SK-N-SH (cell line): ENCODE measurements at regions not wholly inside any gene's neighbourhood (a gene's known extent, or its start where the extent isn't known, plus 50 kb on each side); places are given as distances from the start of the nearest gene placed in this dataset.

ENCODE experiments used
- EZH2phosphoT487 ChIP-seq: fragments of 200-600 bp; sonication (generic); IDR thresholded peaks from 2 replicates; pipeline ENCODE4 v1.6.1; 2017; ENCODE audit warnings: low read depth, mixed run types, mild to moderate bottlenecking, antibody characterized with exemption, moderate library complexity, borderline replicate concordance
- FOXM1 ChIP-seq: IDR thresholded peaks from 2 replicates; pipeline ENCODE4 v1.4.0; 2012; ENCODE audit warnings: low read depth, mild to moderate bottlenecking
- MXI1 ChIP-seq: IDR thresholded peaks from 2 replicates; pipeline ENCODE4 v1.6.1; 2012; ENCODE audit warnings: mild to moderate bottlenecking, low read depth, low read length, improper control_type of control experiment
- NRF1 ChIP-seq: IDR thresholded peaks from 2 replicates; pipeline ENCODE4 v1.6.1; 2012; ENCODE audit warnings: low read depth, mild to moderate bottlenecking, low read length
- POLR2AphosphoS5 ChIP-seq: IDR thresholded peaks from 2 replicates; pipeline ENCODE4 v1.6.1; 2012; ENCODE audit warnings: low read depth, low read length
- SMC3 ChIP-seq: IDR thresholded peaks from 2 replicates; pipeline ENCODE4 v1.6.1; 2012; ENCODE audit warnings: low read depth, low read length, improper control_type of control experiment
- TAF1 ChIP-seq: IDR thresholded peaks from 2 replicates; pipeline ENCODE4 v1.6.1; 2012; ENCODE audit warnings: low read depth, mild to moderate bottlenecking, low read length, moderate library complexity, borderline replicate concordance
- TCF12 ChIP-seq: IDR thresholded peaks from 2 replicates; pipeline ENCODE4 v1.4.0; 2012
- TEAD4 ChIP-seq: IDR thresholded peaks from 2 replicates; pipeline ENCODE4 v1.4.0; 2012; ENCODE audit warnings: mild to moderate bottlenecking, borderline replicate concordance; ENCODE audit not compliant: insufficient read depth
- TF ChIP-seq, protein P1 (sequence below): IDR thresholded peaks from 2 replicates; pipeline ENCODE4 v1.4.0; 2012; ENCODE audit warnings: low read depth
- TF ChIP-seq, protein P2 (sequence below): fragments of 200-600 bp; sonication (generic); IDR thresholded peaks from 2 replicates; pipeline ENCODE4 v1.6.1; 2017; ENCODE audit warnings: antibody characterized with exemption, mild to moderate bottlenecking, moderate library complexity
- TF ChIP-seq, protein P3 (sequence below): IDR thresholded peaks from 2 replicates; pipeline ENCODE4 v1.4.0; 2012; ENCODE audit warnings: low read depth, borderline replicate concordance

DNA sequence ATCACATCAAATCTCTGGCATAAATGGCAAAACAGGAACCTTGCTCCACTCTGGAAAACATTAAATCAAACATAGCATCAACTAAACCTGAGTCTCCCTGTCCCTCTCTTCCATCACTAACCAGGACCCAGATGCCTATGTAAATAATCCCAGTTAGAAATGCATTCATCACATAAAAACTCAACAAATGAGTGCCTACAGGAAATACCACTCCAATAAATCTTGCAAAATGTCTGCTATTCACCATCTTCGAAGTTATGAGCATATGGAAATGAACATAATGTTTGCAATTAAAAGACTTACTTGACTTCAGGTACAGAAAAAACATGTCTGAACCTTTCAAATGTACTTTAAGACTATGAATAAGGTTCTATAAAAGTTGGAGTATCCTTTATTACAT lies 425.0 kb downstream of the CDH11 start:
- TF ChIP-seq MXI1, result no peak
- no peak for TF ChIP-seq EZH2phosphoT487
- TF ChIP-seq, protein P1, sequence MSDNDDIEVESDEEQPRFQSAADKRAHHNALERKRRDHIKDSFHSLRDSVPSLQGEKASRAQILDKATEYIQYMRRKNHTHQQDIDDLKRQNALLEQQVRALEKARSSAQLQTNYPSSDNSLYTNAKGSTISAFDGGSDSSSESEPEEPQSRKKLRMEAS, result no peak
- no peak for TF ChIP-seq SMC3
- TF ChIP-seq, protein P2, sequence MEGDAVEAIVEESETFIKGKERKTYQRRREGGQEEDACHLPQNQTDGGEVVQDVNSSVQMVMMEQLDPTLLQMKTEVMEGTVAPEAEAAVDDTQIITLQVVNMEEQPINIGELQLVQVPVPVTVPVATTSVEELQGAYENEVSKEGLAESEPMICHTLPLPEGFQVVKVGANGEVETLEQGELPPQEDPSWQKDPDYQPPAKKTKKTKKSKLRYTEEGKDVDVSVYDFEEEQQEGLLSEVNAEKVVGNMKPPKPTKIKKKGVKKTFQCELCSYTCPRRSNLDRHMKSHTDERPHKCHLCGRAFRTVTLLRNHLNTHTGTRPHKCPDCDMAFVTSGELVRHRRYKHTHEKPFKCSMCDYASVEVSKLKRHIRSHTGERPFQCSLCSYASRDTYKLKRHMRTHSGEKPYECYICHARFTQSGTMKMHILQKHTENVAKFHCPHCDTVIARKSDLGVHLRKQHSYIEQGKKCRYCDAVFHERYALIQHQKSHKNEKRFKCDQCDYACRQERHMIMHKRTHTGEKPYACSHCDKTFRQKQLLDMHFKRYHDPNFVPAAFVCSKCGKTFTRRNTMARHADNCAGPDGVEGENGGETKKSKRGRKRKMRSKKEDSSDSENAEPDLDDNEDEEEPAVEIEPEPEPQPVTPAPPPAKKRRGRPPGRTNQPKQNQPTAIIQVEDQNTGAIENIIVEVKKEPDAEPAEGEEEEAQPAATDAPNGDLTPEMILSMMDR, result no peak
- TF ChIP-seq NRF1, result no peak
- TF ChIP-seq TCF12, result no peak
- no peak for TF ChIP-seq TEAD4
- no peak for TF ChIP-seq POLR2AphosphoS5
- TF ChIP-seq FOXM1, result no peak
- no peak for TF ChIP-seq TAF1
- TF ChIP-seq, protein P3, sequence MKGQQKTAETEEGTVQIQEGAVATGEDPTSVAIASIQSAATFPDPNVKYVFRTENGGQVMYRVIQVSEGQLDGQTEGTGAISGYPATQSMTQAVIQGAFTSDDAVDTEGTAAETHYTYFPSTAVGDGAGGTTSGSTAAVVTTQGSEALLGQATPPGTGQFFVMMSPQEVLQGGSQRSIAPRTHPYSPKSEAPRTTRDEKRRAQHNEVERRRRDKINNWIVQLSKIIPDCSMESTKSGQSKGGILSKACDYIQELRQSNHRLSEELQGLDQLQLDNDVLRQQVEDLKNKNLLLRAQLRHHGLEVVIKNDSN, result no peak
